ENCODE measurements at regions not wholly inside any gene's neighbourhood (a gene's known extent, or its start where the extent isn't known, plus 50 kb on each side); places are given as distances from the start of the nearest gene placed in this dataset.

GRCh38 chr15:60297047-60297446 is 100.7 kb downstream of the ANXA2 start:
- no peaks in the 10 kb centered on the region for H3K79me2 ChIP-seq (ENCODE audit: insufficient read depth, low read length)
- WGBS (ENCODE audit: extremely low coverage, insufficient read length, low lambda C conversion rate) = no CpG with 5 or more reads among the region's 3 CpGs
- Mint-ChIP-seq H3K27me3 (ENCODE audit: low read depth) (0 out of 2 replicates have a peak, but pooled peaks cover 2% of the 10 kb centered on the region), H3K4me3 (no peak overlapping the region), H3K9me3 (peaks cover 18 to 26% of the 10 kb centered on the region in 2 experiments), H3K27ac (no peak overlapping the region), H3K4me1 (peaks cover 8% of the 10 kb centered on the region in 2 experiments), H3K36me3 (ENCODE audit: insufficient read depth in 1 of 3, low read depth in 3 of 3) (peaks cover 8 to 28% (median 11%) of the 10 kb centered on the region in 3 experiments)
- no peaks in the 10 kb centered on the region for H3K4me1 ChIP-seq (ENCODE audit: insufficient read depth, low read length)
- H3T11ph ChIP-seq (ENCODE audit: low read length) = no peak overlapping the region
- no peak overlapping the region for H2BK5ac ChIP-seq (ENCODE audit: insufficient read length, low read length)
- no peak overlapping the region for H2BK120ac ChIP-seq (ENCODE audit: low read depth, low read length, poor library complexity, severe bottlenecking)
- H3K27me3 ChIP-seq (ENCODE audit: insufficient read depth, low read length) = no peaks in the 10 kb centered on the region
- H2BK20ac ChIP-seq (ENCODE audit: low read depth, low read length, poor library complexity, severe bottlenecking) = no peak overlapping the region
- no peaks in the 10 kb centered on the region for H4K20me1 ChIP-seq (ENCODE audit: control insufficient read depth, insufficient read depth, insufficient read length)
- H3K23ac ChIP-seq (ENCODE audit: insufficient read length, low read depth, low read length) = no peak overlapping the region
- H3K56ac ChIP-seq (ENCODE audit: insufficient read length, low read depth, low read length) = no peak overlapping the region
- H3K23me2 ChIP-seq (ENCODE audit: insufficient read length, low read depth, low read length, poor library complexity, severe bottlenecking) = no peaks in the 10 kb centered on the region
- no peak overlapping the region for H4K5ac ChIP-seq (ENCODE audit: insufficient read length, low read depth, low read length)
- H3K4ac ChIP-seq (ENCODE audit: low read depth, low read length) = no peak overlapping the region
- H3K14ac ChIP-seq (ENCODE audit: insufficient read depth, low read length) = no peak overlapping the region
- H3K9ac ChIP-seq (ENCODE audit: extremely low read depth, insufficient read length, low read length) = no peak overlapping the region
- H3K18ac ChIP-seq (ENCODE audit: insufficient read length, low read depth, low read length) = no peak overlapping the region
- no peaks in the 10 kb centered on the region for H3K79me1 ChIP-seq (ENCODE audit: insufficient read depth, low read depth, low read length, poor library complexity, severe bottlenecking)
- no peak overlapping the region for H3K27ac ChIP-seq (ENCODE audit: insufficient read length, low read depth, low read length)
- H3K4me2 ChIP-seq (ENCODE audit: insufficient read depth, insufficient read length, low read length) = no peak overlapping the region
- H2AFZ ChIP-seq (ENCODE audit: low read length) = no peak overlapping the region
- DNase-seq = no peak
- no peak overlapping the region for H4K91ac ChIP-seq (ENCODE audit: insufficient read length, low read depth, low read length)
- no peak overlapping the region for H4K8ac ChIP-seq (replicated peaks; ENCODE audit: insufficient read length, low read depth, low read length)
- no peak overlapping the region for H2AK5ac ChIP-seq (ENCODE audit: insufficient read length, low read length)
- no peak for TF ChIP-seq CTCF (conservative IDR thresholded peaks at IDR 0.05)
- no peaks in the 10 kb centered on the region for H3K9me3 ChIP-seq (ENCODE audit: control insufficient read depth, low read depth, low read length)
- no peak overlapping the region for H2BK15ac ChIP-seq (ENCODE audit: low read depth, low read length)
- H2BK12ac ChIP-seq (ENCODE audit: insufficient read length, low read depth, low read length) = no peak overlapping the region

Data from H9 (cell line).